ENCODE measurements at regions not wholly inside any gene's neighbourhood (a gene's known extent, or its start where the extent isn't known, plus 50 kb on each side); places are given as distances from the start of the nearest gene placed in this dataset.

- no peak for TF ChIP-seq CTCF (IDR thresholded peaks at IDR 0.05; ENCODE audit: control extremely low read depth, extremely low read depth)
- DNase-seq (no peak), ATAC-seq (ENCODE audit: insufficient read depth, low FRiP score) (no peak)
- 84 to 94% methylated on average over 10 of the region's 10 CpGs for WGBS, 2 donors
- Histone ChIP-seq H3K9ac (ENCODE audit: insufficient read depth in 1 of 2, low read length in 2 of 2) (no peak overlapping the region), H3K36me3 (ENCODE audit: control insufficient read depth in 4 of 4, insufficient read depth in 4 of 4, low read length in 4 of 4) (no peaks in the 10 kb centered on the region), H3K9me3 (ENCODE audit: control insufficient read depth in 4 of 4, insufficient read depth in 3 of 4, low read length in 3 of 4) (no peaks in the 10 kb centered on the region), H3K4me3 (no peak overlapping the region), H3K27ac (ENCODE audit: low read depth in 1 of 2, low read length in 1 of 2) (no peak overlapping the region), H3K4me1 (ENCODE audit: control insufficient read depth in 5 of 5, insufficient read depth in 5 of 5, low read length in 5 of 5) (no peaks in the 10 kb centered on the region), H3K27me3 (ENCODE audit: control insufficient read depth in 3 of 3, insufficient read depth in 3 of 3, low read length in 2 of 3) (no peaks in the 10 kb centered on the region)
Measured at GRCh38 chr21:19261731-19262376, 858.3 kb upstream of the TMPRSS15 start.

- no peak for DNase-seq
- WGBS, 2 donors: 73 to 80% methylated on average over 3 of the region's 3 CpGs
Measured at GRCh38 chr21:19266636-19267035, 863.1 kb upstream of the TMPRSS15 start.

GRCh38 chr21:19268686-19269085 lies 865.1 kb upstream of the TMPRSS15 start:
- H3K4me3 ChIP-seq: no peak overlapping the region
- no peak overlapping the region for H3K9ac ChIP-seq (ENCODE audit: insufficient read depth in 1 of 2, low read length in 2 of 2)
- H3K27me3 ChIP-seq (ENCODE audit: control insufficient read depth in 3 of 3, insufficient read depth in 3 of 3, low read length in 2 of 3): no peaks in the 10 kb centered on the region
- DNase-seq (no peak), ATAC-seq (ENCODE audit: insufficient read depth, low FRiP score) (no peak)
- no peaks in the 10 kb centered on the region for H3K9me3 ChIP-seq (ENCODE audit: control insufficient read depth in 4 of 4, insufficient read depth in 3 of 4, low read length in 3 of 4)
- H3K27ac ChIP-seq (ENCODE audit: low read depth in 1 of 2, low read length in 1 of 2): no peak overlapping the region
- no peak for TF ChIP-seq CTCF (IDR thresholded peaks at IDR 0.05; ENCODE audit: control extremely low read depth, extremely low read depth)
- WGBS, 2 donors: 57 to 66% methylated on average over 3 of the region's 3 CpGs
- H3K4me1 ChIP-seq (ENCODE audit: control insufficient read depth in 5 of 5, insufficient read depth in 5 of 5, low read length in 5 of 5): no peaks in the 10 kb centered on the region
- H3K36me3 ChIP-seq (ENCODE audit: control insufficient read depth in 4 of 4, insufficient read depth in 4 of 4, low read length in 4 of 4): no peaks in the 10 kb centered on the region

More at GRCh38 chr21:19266636-19267035, 863.1 kb upstream of the TMPRSS15 start:
- Histone ChIP-seq H3K4me3 (no peak overlapping the region), H3K4me1 (ENCODE audit: control insufficient read depth in 5 of 5, insufficient read depth in 5 of 5, low read length in 5 of 5) (no peaks in the 10 kb centered on the region), H3K36me3 (ENCODE audit: control insufficient read depth in 4 of 4, insufficient read depth in 4 of 4, low read length in 4 of 4) (no peaks in the 10 kb centered on the region), H3K27me3 (ENCODE audit: control insufficient read depth in 3 of 3, insufficient read depth in 3 of 3, low read length in 2 of 3) (no peaks in the 10 kb centered on the region), H3K9me3 (ENCODE audit: control insufficient read depth in 4 of 4, insufficient read depth in 3 of 4, low read length in 3 of 4) (no peaks in the 10 kb centered on the region), H3K27ac (ENCODE audit: low read depth in 1 of 2, low read length in 1 of 2) (no peak overlapping the region), H3K9ac (ENCODE audit: insufficient read depth in 1 of 2, low read length in 2 of 2) (no peak overlapping the region)
- no peak for ATAC-seq (ENCODE audit: insufficient read depth, low FRiP score)
- TF ChIP-seq CTCF (IDR thresholded peaks at IDR 0.05; ENCODE audit: control extremely low read depth, extremely low read depth): no peak

- Histone ChIP-seq H3K27ac (ENCODE audit: low read depth in 1 of 2, low read length in 1 of 2) (no peak overlapping the region), H3K9me3 (ENCODE audit: control insufficient read depth in 4 of 4, insufficient read depth in 3 of 4, low read length in 3 of 4) (no peaks in the 10 kb centered on the region), H3K4me3 (no peak overlapping the region), H3K4me1 (ENCODE audit: control insufficient read depth in 5 of 5, insufficient read depth in 5 of 5, low read length in 5 of 5) (no peaks in the 10 kb centered on the region), H3K27me3 (ENCODE audit: control insufficient read depth in 3 of 3, insufficient read depth in 3 of 3, low read length in 2 of 3) (peaks cover 0 to 2% (median 0%) of the 10 kb centered on the region in 3 donors), H3K36me3 (ENCODE audit: control insufficient read depth in 4 of 4, insufficient read depth in 4 of 4, low read length in 4 of 4) (no peaks in the 10 kb centered on the region), H3K9ac (ENCODE audit: insufficient read depth in 1 of 2, low read length in 2 of 2) (no peak overlapping the region)
- no peak for DNase-seq
- WGBS, 2 donors: 82 to 93% methylated on average over 2 of the region's 2 CpGs
- ATAC-seq (ENCODE audit: insufficient read depth, low FRiP score): no peak
- TF ChIP-seq CTCF (IDR thresholded peaks at IDR 0.05; ENCODE audit: control extremely low read depth, extremely low read depth): no peak
Measured at GRCh38 chr21:19275065-19275464, 871.5 kb upstream of the TMPRSS15 start.

Data from lung (tissue), 11 donors.